ENCODE measurements at regions not wholly inside any gene's neighbourhood (a gene's known extent, or its start where the extent isn't known, plus 50 kb on each side); places are given as distances from the start of the nearest gene placed in this dataset.

DNA sequence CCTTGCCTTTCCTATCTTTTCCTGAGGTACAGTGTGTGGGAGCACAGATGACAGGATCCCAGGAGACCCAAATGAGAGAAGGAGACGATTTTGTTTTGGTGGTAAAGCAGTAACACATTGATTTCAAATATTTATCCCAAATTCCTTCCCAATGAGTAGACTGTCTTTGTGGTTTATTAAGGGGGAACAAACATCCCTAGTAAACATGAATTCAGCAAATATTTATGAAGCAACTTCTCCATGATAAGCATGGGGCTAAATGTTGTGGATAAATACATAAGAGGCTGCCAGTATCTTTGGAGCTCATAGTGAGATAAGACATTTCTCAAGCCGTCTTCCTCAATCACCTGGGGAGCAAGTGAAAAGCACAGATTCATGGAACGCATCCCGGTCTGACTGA, 460.8 kb upstream of the CFAP20DC start:
- DNase-seq (ENCODE audit: insufficient read length, low spot score), result no peak
- TF ChIP-seq, protein P1, sequence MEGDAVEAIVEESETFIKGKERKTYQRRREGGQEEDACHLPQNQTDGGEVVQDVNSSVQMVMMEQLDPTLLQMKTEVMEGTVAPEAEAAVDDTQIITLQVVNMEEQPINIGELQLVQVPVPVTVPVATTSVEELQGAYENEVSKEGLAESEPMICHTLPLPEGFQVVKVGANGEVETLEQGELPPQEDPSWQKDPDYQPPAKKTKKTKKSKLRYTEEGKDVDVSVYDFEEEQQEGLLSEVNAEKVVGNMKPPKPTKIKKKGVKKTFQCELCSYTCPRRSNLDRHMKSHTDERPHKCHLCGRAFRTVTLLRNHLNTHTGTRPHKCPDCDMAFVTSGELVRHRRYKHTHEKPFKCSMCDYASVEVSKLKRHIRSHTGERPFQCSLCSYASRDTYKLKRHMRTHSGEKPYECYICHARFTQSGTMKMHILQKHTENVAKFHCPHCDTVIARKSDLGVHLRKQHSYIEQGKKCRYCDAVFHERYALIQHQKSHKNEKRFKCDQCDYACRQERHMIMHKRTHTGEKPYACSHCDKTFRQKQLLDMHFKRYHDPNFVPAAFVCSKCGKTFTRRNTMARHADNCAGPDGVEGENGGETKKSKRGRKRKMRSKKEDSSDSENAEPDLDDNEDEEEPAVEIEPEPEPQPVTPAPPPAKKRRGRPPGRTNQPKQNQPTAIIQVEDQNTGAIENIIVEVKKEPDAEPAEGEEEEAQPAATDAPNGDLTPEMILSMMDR (IDR thresholded peaks at IDR 0.05; ENCODE audit: insufficient read depth, missing control alignments), result no peak
- no peak for FAIRE-seq

DNA sequence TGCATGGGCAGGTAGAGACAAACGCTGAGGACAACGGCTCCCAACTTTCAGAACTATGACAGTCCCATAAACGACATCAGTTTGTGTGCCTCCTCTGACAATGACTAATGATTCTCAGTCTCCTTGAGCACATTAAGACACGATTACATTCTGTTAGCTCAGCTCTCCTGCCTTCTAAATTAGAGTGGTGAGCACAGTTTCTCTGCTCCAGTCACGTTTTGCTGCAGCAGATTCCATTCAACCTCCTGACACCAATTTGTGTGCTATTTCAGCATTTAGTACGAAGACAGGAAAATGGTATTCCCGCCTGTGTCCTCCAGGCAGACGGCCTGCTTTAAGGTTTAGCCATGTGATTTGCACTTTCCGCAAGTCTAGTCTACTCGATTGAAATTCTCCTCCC, 458.4 kb upstream of the CFAP20DC start:
- no peak for FAIRE-seq
- no peak for DNase-seq (ENCODE audit: insufficient read length, low spot score)
- TF ChIP-seq, protein P1 (IDR thresholded peaks at IDR 0.05; ENCODE audit: insufficient read depth, missing control alignments), result no peak

DNA sequence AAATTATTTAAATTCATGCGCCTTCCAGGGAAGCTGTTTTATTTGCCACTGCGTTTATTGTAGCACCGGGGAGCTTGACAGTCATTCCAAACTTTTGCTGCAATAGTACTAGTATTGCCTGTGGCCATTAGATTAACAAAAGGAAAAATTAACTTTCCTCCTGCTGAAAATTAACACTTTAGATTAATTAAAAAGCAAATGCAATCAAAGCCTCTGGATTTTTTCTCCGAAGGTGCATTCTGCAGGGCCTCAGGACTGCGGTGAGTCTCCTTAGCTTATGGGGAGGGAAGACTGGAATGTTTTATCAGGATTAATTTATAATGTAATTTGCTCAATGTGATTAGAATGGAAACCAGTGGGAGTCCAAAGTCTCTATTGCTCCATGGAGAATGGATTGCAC, 456.4 kb upstream of the CFAP20DC start:
- FAIRE-seq (no peak), DNase-seq (ENCODE audit: insufficient read length, low spot score) (no peak)
- TF ChIP-seq, protein P1 (IDR thresholded peaks at IDR 0.05; ENCODE audit: insufficient read depth, missing control alignments), result no peak

DNA sequence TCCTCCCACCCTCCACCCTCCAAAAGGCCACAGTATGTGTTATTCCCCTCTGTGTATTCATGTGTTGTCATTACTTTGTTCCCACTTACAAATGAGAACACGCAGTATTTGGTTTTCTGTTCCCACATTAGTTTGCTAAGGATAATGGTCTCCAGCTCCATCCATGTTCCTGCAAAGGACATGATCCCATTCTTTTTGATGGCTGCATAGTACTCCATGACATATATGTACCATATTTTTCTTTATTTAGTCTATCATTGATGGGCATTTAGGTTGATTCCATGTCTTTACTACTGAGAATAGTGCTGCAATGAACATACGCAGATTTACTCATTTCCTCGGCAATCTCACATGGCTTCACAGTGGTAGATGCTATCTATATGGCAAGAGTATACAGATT, 453.6 kb upstream of the CFAP20DC start:
- no peak for FAIRE-seq
- TF ChIP-seq, protein P1 (IDR thresholded peaks at IDR 0.05; ENCODE audit: insufficient read depth, missing control alignments), result no peak

DNA sequence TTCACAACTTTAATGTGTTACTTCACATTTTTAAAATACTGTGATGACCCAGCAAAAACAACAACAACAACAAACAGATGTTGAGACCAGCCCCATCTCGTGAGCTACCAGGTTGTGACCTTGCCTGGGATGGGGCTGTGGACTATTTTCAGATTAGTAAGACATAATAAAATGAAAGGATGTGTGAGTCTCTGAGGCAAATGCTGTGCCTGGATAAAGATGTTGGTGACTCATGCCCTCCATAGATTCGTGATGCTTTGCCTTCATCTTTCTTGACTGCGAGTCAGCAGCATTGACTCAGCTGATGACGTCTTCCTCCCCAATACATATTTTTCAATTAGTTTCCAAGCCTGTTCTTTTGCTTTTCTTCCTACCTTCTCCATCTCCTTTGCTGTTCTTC, 453.0 kb upstream of the CFAP20DC start:
- DNase-seq (ENCODE audit: insufficient read length, low spot score), result no peak
- TF ChIP-seq, protein P1 (IDR thresholded peaks at IDR 0.05; ENCODE audit: insufficient read depth, missing control alignments), result no peak
- no peak for FAIRE-seq

More for the DNA sequence above, 453.6 kb upstream of the CFAP20DC start:
- no peak for DNase-seq (ENCODE audit: insufficient read length, low spot score)

DNA sequence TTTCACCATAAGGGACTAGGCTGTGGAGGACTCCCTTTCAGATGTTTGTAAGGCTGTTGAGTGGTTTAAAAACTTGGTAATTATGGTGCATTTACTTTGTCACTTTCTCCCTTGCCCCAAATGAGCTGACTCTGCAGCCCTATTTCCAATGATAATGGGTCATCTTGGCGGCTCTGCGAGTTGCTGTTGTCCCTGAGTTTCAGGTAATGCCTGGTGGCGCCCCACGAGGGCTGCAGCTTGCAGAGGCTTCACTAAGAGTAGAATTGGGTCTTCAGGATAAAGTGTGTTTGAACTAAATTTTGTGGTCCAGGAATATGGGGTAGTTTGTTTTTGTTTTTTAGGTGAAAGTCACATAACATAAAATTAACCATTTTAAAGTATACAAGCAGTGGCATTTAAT, 450.1 kb upstream of the CFAP20DC start:
- TF ChIP-seq, protein P1 (IDR thresholded peaks at IDR 0.05; ENCODE audit: insufficient read depth, missing control alignments), result no peak
- DNase-seq (ENCODE audit: insufficient read length, low spot score) (no peak), FAIRE-seq (no peak)

DNA sequence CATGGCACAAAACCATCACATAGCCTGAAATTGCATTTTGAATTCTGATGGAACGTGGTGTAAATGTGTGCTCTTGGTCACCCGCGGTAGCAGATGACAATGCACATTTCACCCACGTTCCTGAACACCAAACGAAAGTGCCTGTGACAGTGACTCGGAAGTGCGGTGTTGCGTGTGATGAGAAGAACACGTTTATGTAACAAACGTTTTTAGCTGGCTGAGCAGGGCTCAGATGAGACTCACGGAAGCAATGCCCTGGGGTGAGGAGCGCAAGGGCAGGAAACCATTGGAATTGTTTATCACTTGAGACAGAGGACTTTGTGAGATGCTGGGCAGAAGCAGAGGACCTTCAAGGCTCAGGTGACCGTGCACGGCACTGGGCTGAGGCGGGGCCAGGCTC, 449.2 kb upstream of the CFAP20DC start:
- FAIRE-seq, result no peak
- TF ChIP-seq, protein P1 (IDR thresholded peaks at IDR 0.05; ENCODE audit: insufficient read depth, missing control alignments), result no peak

More for the DNA sequence above, 449.2 kb upstream of the CFAP20DC start:
- no peak for DNase-seq (ENCODE audit: insufficient read length, low spot score)

Data from D721Med (cell line).